Endothelial cell (in vitro differentiated cells): ENCODE measurements at regions not wholly inside any gene's neighbourhood (a gene's known extent, or its start where the extent isn't known, plus 50 kb on each side); places are given as distances from the start of the nearest gene placed in this dataset.

Experiments
- DNase-seq: peaks from one replicate; pipeline ENCODE4 v3.0.0; 2021; ENCODE audit warnings: low spot score
- H3K27ac Mint-ChIP-seq: one replicate; pipeline ENCODE4 v1.8.0; 2021; ENCODE audit warnings: mixed read lengths, inconsistent platforms; ENCODE audit not compliant: unreplicated experiment
- H3K27me3 Mint-ChIP-seq: one replicate; pipeline ENCODE4 v1.8.0; 2021; ENCODE audit warnings: mild to moderate bottlenecking, moderate library complexity, mixed read lengths, inconsistent platforms; ENCODE audit not compliant: unreplicated experiment
- H3K36me3 Mint-ChIP-seq: one replicate; pipeline ENCODE4 v1.8.0; 2021; ENCODE audit warnings: mild to moderate bottlenecking, low read depth, mixed read lengths, inconsistent platforms; ENCODE audit not compliant: unreplicated experiment
- H3K4me1 Mint-ChIP-seq: one replicate; pipeline ENCODE4 v1.8.0; 2021; ENCODE audit warnings: mild to moderate bottlenecking, mixed read lengths, inconsistent platforms; ENCODE audit not compliant: unreplicated experiment
- H3K4me3 Mint-ChIP-seq: one replicate; pipeline ENCODE4 v1.8.0; 2021; ENCODE audit warnings: mild to moderate bottlenecking, mixed read lengths, inconsistent platforms; ENCODE audit not compliant: unreplicated experiment
- H3K9me3 Mint-ChIP-seq: one replicate; pipeline ENCODE4 v1.8.0; 2021; ENCODE audit warnings: mixed read lengths, inconsistent platforms; ENCODE audit not compliant: unreplicated experiment
- TF ChIP-seq, protein P1 (sequence below): fragments of 200-600 bp; sonication (generic); IDR thresholded peaks from one replicate; pipeline ENCODE4 v1.5.0; 2021; ENCODE audit warnings: antibody characterized with exemption; ENCODE audit not compliant: unreplicated experiment

DNA sequence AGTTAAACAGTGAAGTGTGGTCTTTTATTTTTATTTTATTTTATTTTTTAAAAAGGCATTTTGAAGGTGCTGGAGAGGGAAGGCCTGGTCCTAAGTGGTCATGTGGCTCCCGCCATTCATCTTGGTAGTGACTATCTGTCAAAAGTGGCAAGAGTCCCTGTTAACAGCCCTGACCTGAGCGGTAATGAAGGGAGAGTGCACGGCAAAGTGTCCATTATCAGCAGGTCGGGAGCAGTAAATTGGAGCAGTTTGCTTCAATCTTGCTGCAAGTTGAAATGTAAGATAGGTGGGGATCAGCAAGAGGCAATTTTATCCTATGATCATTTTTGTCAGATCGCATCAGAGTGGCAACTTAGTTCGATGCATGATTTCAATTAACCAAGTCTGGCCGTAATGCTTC lies 227.4 kb upstream of the SP4 start:
- Mint-ChIP-seq H3K27me3 (no peaks in the 10 kb centered on the region), H3K4me1 (no peaks in the 10 kb centered on the region), H3K4me3 (no peak overlapping the region), H3K9me3 (no peaks in the 10 kb centered on the region), H3K36me3 (no peaks in the 10 kb centered on the region), H3K27ac (no peak overlapping the region)
- TF ChIP-seq, protein P1, sequence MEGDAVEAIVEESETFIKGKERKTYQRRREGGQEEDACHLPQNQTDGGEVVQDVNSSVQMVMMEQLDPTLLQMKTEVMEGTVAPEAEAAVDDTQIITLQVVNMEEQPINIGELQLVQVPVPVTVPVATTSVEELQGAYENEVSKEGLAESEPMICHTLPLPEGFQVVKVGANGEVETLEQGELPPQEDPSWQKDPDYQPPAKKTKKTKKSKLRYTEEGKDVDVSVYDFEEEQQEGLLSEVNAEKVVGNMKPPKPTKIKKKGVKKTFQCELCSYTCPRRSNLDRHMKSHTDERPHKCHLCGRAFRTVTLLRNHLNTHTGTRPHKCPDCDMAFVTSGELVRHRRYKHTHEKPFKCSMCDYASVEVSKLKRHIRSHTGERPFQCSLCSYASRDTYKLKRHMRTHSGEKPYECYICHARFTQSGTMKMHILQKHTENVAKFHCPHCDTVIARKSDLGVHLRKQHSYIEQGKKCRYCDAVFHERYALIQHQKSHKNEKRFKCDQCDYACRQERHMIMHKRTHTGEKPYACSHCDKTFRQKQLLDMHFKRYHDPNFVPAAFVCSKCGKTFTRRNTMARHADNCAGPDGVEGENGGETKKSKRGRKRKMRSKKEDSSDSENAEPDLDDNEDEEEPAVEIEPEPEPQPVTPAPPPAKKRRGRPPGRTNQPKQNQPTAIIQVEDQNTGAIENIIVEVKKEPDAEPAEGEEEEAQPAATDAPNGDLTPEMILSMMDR = no peak
- DNase-seq = no peak

DNA sequence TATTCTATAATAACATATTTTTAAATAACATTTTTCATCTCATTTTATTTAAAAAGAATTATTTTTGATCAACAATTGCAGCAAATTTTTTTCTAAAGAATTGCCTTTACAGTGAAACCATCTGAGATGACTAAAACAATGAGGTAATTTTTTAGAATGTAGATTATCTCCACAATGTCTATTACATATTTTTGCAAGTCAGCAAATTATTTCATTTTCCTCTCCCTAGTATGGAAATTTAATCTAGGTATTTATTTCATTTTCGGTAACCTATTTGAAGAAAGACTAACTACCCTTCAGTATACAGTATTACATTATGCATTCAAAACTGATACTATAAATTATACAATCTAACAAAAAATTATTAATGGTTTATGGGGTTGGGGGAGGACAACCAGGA lies 213.2 kb upstream of the SP4 start:
- no peaks in the 10 kb centered on the region for H3K36me3 Mint-ChIP-seq
- H3K9me3 Mint-ChIP-seq = no peaks in the 10 kb centered on the region
- TF ChIP-seq, protein P1 = no peak

DNA sequence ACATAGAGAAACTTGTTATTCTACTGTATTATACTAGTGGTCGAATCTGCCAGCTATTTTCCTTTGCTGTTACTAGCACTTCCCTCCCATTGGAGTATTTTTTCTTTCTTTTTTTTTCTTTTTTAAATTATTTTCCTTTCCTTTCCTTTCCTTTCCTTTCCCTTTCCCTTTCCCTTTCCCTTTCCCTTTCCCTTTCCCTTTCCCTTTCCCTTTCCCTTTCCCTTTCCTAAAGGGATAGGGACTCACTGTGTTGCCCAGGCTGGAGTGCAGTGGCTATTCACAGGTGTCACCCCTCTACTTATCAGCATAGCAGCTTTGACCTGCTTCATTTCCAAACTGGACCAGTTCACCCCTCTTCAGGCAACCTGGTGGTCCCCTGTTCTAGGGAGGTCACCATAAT lies 212.6 kb upstream of the SP4 start:
- no peaks in the 10 kb centered on the region for H3K27me3 Mint-ChIP-seq
- TF ChIP-seq, protein P1 = no peak
- DNase-seq = no peak
- H3K27ac Mint-ChIP-seq = no peak overlapping the region
- no peak overlapping the region for H3K4me3 Mint-ChIP-seq
- no peaks in the 10 kb centered on the region for H3K36me3 Mint-ChIP-seq
- no peaks in the 10 kb centered on the region for H3K9me3 Mint-ChIP-seq
- peaks cover 4% of the 10 kb centered on the region for H3K4me1 Mint-ChIP-seq

More for the DNA sequence above, 213.2 kb upstream of the SP4 start:
- Mint-ChIP-seq H3K4me1 (peaks cover 4% of the 10 kb centered on the region), H3K27me3 (no peaks in the 10 kb centered on the region), H3K27ac (no peak overlapping the region), H3K4me3 (no peak overlapping the region)
- no peak for DNase-seq

GRCh38 chr7:21217365-21217764 lies 210.5 kb upstream of the SP4 start:
- Mint-ChIP-seq H3K4me1 (peaks cover 4% of the 10 kb centered on the region), H3K9me3 (no peaks in the 10 kb centered on the region), H3K27me3 (no peaks in the 10 kb centered on the region), H3K4me3 (no peak overlapping the region), H3K36me3 (no peaks in the 10 kb centered on the region), H3K27ac (no peak overlapping the region)
- no peak for DNase-seq
- TF ChIP-seq, protein P1 = no peak

DNA sequence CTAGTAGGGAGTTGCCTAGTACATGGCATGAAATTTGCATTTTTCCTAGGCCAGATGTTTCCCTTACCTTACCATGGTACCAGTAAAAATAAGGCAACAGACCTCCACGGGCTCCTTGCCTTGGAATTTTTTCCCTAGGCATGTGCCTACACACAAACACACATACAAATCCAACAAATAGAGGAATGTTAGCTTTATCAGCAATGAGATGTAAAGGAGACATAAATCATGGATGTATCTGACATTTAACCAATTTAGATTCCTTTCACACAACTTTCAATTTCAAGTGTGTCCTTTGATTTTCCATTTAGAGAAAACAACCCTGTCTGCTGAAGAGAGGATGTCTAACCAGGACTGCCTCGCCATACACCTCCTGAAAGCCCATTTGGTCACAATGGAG lies 209.7 kb upstream of the SP4 start:
- no peak for DNase-seq
- Mint-ChIP-seq H3K27ac (no peak overlapping the region), H3K4me3 (no peak overlapping the region), H3K27me3 (no peaks in the 10 kb centered on the region), H3K9me3 (no peaks in the 10 kb centered on the region), H3K36me3 (no peaks in the 10 kb centered on the region), H3K4me1 (peaks cover 4% of the 10 kb centered on the region)
- TF ChIP-seq, protein P1 = no peak
